SK-N-SH treated with all-trans-retinoic acid at 6 μM for 48 hours (cell line): ENCODE measurements at regions not wholly inside any gene's neighbourhood (a gene's known extent, or its start where the extent isn't known, plus 50 kb on each side); places are given as distances from the start of the nearest gene placed in this dataset.

Experiments
- CREB5 ChIP-seq: fragments of 250-450 bp; sonication (Bioruptor Pico); IDR thresholded peaks from 2 replicates; pipeline ENCODE4 v1.5.1; 2020; ENCODE audit warnings: low read depth, mild to moderate bottlenecking, moderate library complexity
- CSDC2 ChIP-seq: fragments of 250-450 bp; sonication (Bioruptor Pico); IDR thresholded peaks from 2 replicates; pipeline ENCODE4 v1.5.0; 2020; ENCODE audit warnings: mild to moderate bottlenecking, moderate library complexity
- OSR1 ChIP-seq: fragments of 250-450 bp; sonication (Bioruptor Pico); IDR thresholded peaks from 2 replicates; pipeline ENCODE4 v1.8.0; 2022; ENCODE audit warnings: moderate library complexity, mild to moderate bottlenecking, inconsistent platforms
- POU6F1 ChIP-seq: fragments of 250-450 bp; sonication (Bioruptor Pico); IDR thresholded peaks from 2 replicates; pipeline ENCODE4 v1.8.0; 2021; ENCODE audit warnings: low read depth, mild to moderate bottlenecking, moderate library complexity, borderline replicate concordance
- PPARA ChIP-seq: fragments of 250-450 bp; sonication (Bioruptor Pico); IDR thresholded peaks from 2 replicates; pipeline ENCODE4 v1.5.0; 2020; ENCODE audit warnings: mild to moderate bottlenecking, borderline replicate concordance
- RARB ChIP-seq: fragments of 250-450 bp; sonication (Bioruptor Pico); IDR thresholded peaks from 2 replicates; pipeline ENCODE4 v1.8.0; 2021; ENCODE audit warnings: mild to moderate bottlenecking, moderate library complexity
- ZFP3 ChIP-seq: fragments of 250-450 bp; sonication (Bioruptor Pico); IDR thresholded peaks from 2 replicates; pipeline ENCODE4 v1.5.0; 2020; ENCODE audit warnings: mild to moderate bottlenecking, moderate library complexity
- ZFP30 ChIP-seq: fragments of 450-650 bp; formaldehyde crosslinking; IDR thresholded peaks from 2 replicates; pipeline ENCODE4 v1.5.0; 2022; ENCODE audit warnings: mild to moderate bottlenecking, moderate library complexity
- ZNF8 ChIP-seq: fragments of 450-650 bp; formaldehyde crosslinking; IDR thresholded peaks from 2 replicates; pipeline ENCODE4 v1.5.0; 2020; ENCODE audit warnings: mild to moderate bottlenecking, moderate library complexity
- TF ChIP-seq, protein P1 (sequence below): fragments of 250-450 bp; sonication (Bioruptor Pico); IDR thresholded peaks from 2 replicates; pipeline ENCODE4 v1.8.0; 2020; ENCODE audit warnings: mild to moderate bottlenecking, moderate library complexity, borderline replicate concordance

- no peak for TF ChIP-seq ZNF8 (CRISPR knock-in tag)
- TF ChIP-seq POU6F1 (CRISPR knock-in tag): no peak
- no peak for TF ChIP-seq ZFP30 (CRISPR knock-in tag)
- no peak for TF ChIP-seq CREB5 (CRISPR knock-in tag)
- TF ChIP-seq ZFP3: no peak
- no peak for TF ChIP-seq PPARA (CRISPR knock-in tag)
- no peak for TF ChIP-seq RARB (CRISPR knock-in tag)
- TF ChIP-seq CSDC2 (CRISPR knock-in tag): no peak
- TF ChIP-seq, protein P1, sequence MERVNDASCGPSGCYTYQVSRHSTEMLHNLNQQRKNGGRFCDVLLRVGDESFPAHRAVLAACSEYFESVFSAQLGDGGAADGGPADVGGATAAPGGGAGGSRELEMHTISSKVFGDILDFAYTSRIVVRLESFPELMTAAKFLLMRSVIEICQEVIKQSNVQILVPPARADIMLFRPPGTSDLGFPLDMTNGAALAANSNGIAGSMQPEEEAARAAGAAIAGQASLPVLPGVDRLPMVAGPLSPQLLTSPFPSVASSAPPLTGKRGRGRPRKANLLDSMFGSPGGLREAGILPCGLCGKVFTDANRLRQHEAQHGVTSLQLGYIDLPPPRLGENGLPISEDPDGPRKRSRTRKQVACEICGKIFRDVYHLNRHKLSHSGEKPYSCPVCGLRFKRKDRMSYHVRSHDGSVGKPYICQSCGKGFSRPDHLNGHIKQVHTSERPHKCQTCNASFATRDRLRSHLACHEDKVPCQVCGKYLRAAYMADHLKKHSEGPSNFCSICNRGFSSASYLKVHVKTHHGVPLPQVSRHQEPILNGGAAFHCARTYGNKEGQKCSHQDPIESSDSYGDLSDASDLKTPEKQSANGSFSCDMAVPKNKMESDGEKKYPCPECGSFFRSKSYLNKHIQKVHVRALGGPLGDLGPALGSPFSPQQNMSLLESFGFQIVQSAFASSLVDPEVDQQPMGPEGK (CRISPR knock-in tag): no peak
- TF ChIP-seq OSR1 (CRISPR knock-in tag): no peak
These were observed 870.6 kb upstream of the ADGRL4 start for GRCh38 chr1:79877086-79877485.
